H1 (cell line): ENCODE measurements at regions not wholly inside any gene's neighbourhood (a gene's known extent, or its start where the extent isn't known, plus 50 kb on each side); places are given as distances from the start of the nearest gene placed in this dataset.

ENCODE experiments used
- CEBPB ChIP-seq: IDR thresholded peaks from 2 replicates; pipeline ENCODE4 v1.6.1; 2012; ENCODE audit warnings: low read depth, low read length
- CREB1 ChIP-seq: IDR thresholded peaks from 2 replicates; pipeline ENCODE4 v1.6.1; 2012; ENCODE audit warnings: inconsistent platforms
- MAFK ChIP-seq: IDR thresholded peaks from 2 replicates; pipeline ENCODE4 v1.6.1; 2012; ENCODE audit warnings: low read depth, mild to moderate bottlenecking, improper control_type of control experiment, low read length
- POLR2A ChIP-seq, 2 experiments: IDR thresholded peaks; 1 replicate in 1 of 2; 2 replicates in 1 of 2; pipeline ENCODE4 v1.6.1; 2011; ENCODE audit warnings: low read depth in 2 of 2, low read length in 2 of 2, mild to moderate bottlenecking in 2 of 2; ENCODE audit errors: control extremely low read depth in 1 of 2
- POLR2AphosphoS5 ChIP-seq: IDR thresholded peaks from 2 replicates; pipeline ENCODE4 v1.6.1; 2011; ENCODE audit warnings: low read depth, low read length
- SUZ12 ChIP-seq: fragments of 200-600 bp; sonication (generic); IDR thresholded peaks from 2 replicates; pipeline ENCODE4 v1.6.1; 2012; ENCODE audit warnings: mild to moderate bottlenecking, inconsistent platforms, low read length, moderate library complexity, mixed read lengths
- TBP ChIP-seq: IDR thresholded peaks from 2 replicates; pipeline ENCODE4 v1.6.1; 2011; ENCODE audit warnings: low read depth, low read length, improper control_type of control experiment
- TF ChIP-seq, protein P1 (sequence below), 3 experiments: IDR thresholded peaks; 1 replicate in 2 of 3; 2 replicates in 1 of 3; pipeline versions ENCODE4 v1.5.1 to v1.6.1; 2011; ENCODE audit warnings: low read length in 3 of 3, mild to moderate bottlenecking in 3 of 3, inconsistent platforms in 2 of 3, low read depth in 1 of 3, moderate library complexity in 1 of 3; ENCODE audit not compliant: insufficient read depth in 1 of 3; ENCODE audit errors: control extremely low read depth in 1 of 3

DNA sequence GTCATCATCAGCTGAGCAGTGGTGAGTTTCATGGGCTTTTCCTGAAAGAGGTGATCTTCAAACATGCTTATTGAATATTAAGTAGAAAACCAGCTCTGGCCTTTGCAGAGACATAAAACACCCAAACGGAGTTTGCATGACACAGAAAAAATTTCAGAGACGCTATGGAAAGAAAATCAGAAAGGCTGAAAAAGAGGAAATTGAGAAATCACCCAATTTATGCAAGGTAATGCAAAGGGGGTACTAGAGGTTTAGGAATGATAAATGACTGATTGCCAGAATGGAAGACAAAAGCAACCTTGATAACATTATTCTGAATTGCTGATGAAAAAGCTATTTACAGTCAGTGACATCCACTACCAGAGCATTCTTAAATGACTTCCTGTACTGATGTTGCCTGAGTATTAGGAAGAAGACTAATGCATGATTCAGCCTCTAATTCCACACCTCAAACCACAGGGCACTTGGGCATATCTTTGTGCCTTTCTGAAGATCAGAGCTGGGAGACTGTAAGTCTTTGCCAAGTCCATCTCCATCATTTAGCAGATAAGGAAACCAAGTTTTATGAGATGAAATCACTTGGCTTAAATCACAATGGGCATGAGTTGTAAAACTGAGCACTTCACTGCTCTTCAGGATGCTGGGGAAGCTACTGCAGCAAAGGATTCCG is 565.7 kb downstream of the PPARGC1A start:
- TF ChIP-seq POLR2A (IDR thresholded peaks at IDR 0.05; ENCODE audit: control extremely low read depth in 1 of 2, low read depth in 2 of 2, low read length in 2 of 2) (no peak), MAFK (no peak), CREB1 (no peak), POLR2AphosphoS5 (no peak), TBP (no peak), SUZ12 (no peak), CEBPB (no peak)
- TF ChIP-seq, protein P1, sequence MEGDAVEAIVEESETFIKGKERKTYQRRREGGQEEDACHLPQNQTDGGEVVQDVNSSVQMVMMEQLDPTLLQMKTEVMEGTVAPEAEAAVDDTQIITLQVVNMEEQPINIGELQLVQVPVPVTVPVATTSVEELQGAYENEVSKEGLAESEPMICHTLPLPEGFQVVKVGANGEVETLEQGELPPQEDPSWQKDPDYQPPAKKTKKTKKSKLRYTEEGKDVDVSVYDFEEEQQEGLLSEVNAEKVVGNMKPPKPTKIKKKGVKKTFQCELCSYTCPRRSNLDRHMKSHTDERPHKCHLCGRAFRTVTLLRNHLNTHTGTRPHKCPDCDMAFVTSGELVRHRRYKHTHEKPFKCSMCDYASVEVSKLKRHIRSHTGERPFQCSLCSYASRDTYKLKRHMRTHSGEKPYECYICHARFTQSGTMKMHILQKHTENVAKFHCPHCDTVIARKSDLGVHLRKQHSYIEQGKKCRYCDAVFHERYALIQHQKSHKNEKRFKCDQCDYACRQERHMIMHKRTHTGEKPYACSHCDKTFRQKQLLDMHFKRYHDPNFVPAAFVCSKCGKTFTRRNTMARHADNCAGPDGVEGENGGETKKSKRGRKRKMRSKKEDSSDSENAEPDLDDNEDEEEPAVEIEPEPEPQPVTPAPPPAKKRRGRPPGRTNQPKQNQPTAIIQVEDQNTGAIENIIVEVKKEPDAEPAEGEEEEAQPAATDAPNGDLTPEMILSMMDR (IDR thresholded peaks at IDR 0.05; ENCODE audit: control extremely low read depth in 1 of 3, insufficient read depth in 1 of 3, low read depth in 1 of 3, low read length in 3 of 3) = no peak
